ENCODE measurements at regions not wholly inside any gene's neighbourhood (a gene's known extent, or its start where the extent isn't known, plus 50 kb on each side); places are given as distances from the start of the nearest gene placed in this dataset.

DNA sequence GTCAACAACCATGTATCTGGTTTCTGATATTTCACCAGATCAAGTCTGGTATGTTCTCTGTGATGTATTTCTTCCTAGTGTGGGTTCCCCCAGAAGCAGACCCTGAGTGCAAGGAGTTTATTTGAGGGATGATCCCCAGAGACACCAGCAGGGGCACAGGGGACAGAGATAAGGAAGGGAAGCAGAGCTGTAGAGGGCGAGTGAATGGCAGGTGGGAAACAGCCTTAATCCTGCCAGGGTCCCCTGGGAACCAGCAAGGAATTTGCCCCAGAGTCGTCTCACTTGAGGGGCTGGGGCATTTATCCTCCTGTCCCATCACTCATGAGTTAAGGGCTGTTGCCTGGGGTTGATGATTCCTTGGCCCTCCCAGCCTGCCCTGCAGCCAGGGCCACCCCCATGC lies 206.4 kb upstream of the BCOR start:
- TF ChIP-seq POLR2AphosphoS5 (IDR thresholded peaks at IDR 0.05) (no peak), CTCF (IDR thresholded peaks at IDR 0.05) (no peak), POLR2A (IDR thresholded peaks at IDR 0.05; ENCODE audit: low read depth) (no peak)

All from esophagus muscularis mucosa (tissue), 3 donors.